Skeletal muscle satellite cell (primary cell): ENCODE measurements at regions not wholly inside any gene's neighbourhood (a gene's known extent, or its start where the extent isn't known, plus 50 kb on each side); places are given as distances from the start of the nearest gene placed in this dataset.
"Not testable (repeated sequence)": the region's sequence is repeated elsewhere in the genome, so short reads cannot be mapped to it uniquely, and the experiment has no call there.

Experiments
- H3K27me3 ChIP-seq: 2 replicates; pipeline ENCODE4 v1.7.0; 2013; ENCODE audit warnings: low read length; ENCODE audit not compliant: control insufficient read depth, insufficient read depth
- H3K36me3 ChIP-seq: 2 replicates; pipeline ENCODE4 v1.7.0; 2013; ENCODE audit warnings: mild to moderate bottlenecking, control low read depth, low read length; ENCODE audit not compliant: insufficient read depth
- H3K4me1 ChIP-seq: 2 replicates; pipeline ENCODE4 v1.7.0; 2013; ENCODE audit warnings: low read length; ENCODE audit not compliant: control insufficient read depth, insufficient read depth
- H3K4me2 ChIP-seq: 2 replicates; pipeline ENCODE4 v1.7.0; 2013; ENCODE audit warnings: mild to moderate bottlenecking, low read length
- H3K4me3 ChIP-seq: 2 replicates; pipeline ENCODE4 v1.7.0; 2013; ENCODE audit warnings: low read length
- H3K9ac ChIP-seq: 2 replicates; pipeline ENCODE4 v1.7.0; 2013; ENCODE audit warnings: mild to moderate bottlenecking, low read depth, low read length, moderate library complexity
- H3K9me3 ChIP-seq: replicated peaks from 2 replicates; pipeline ENCODE4 v1.7.0; 2013; ENCODE audit warnings: mild to moderate bottlenecking, control low read depth, low read length

GRCh38 chr21:9032547-9032946, 1488.8 kb upstream of the TPTE start:
- H3K9ac ChIP-seq, H3K4me1 ChIP-seq, H3K9me3 ChIP-seq, H3K27me3 ChIP-seq, H3K4me3 ChIP-seq, H3K36me3 ChIP-seq, H3K4me2 ChIP-seq: not testable (repeated sequence)

GRCh38 chr21:9033295-9033694, 1488.1 kb upstream of the TPTE start:
- H3K9me3 ChIP-seq, H3K4me2 ChIP-seq, H3K36me3 ChIP-seq, H3K4me1 ChIP-seq, H3K27me3 ChIP-seq, H3K4me3 ChIP-seq, H3K9ac ChIP-seq: not testable (repeated sequence)

- H3K9ac ChIP-seq, H3K4me1 ChIP-seq, H3K4me3 ChIP-seq, H3K9me3 ChIP-seq, H3K27me3 ChIP-seq, H3K4me2 ChIP-seq, H3K36me3 ChIP-seq: not testable (repeated sequence)
These were observed 1486.7 kb upstream of the TPTE start for GRCh38 chr21:9034491-9035200.

GRCh38 chr21:9035225-9035624, 1486.2 kb upstream of the TPTE start:
- not testable (repeated sequence) for H3K36me3 ChIP-seq, H3K9ac ChIP-seq, H3K4me1 ChIP-seq, H3K4me3 ChIP-seq, H3K9me3 ChIP-seq, H3K4me2 ChIP-seq, H3K27me3 ChIP-seq

- not testable (repeated sequence) for H3K27me3 ChIP-seq, H3K4me2 ChIP-seq, H3K4me1 ChIP-seq, H3K9ac ChIP-seq, H3K9me3 ChIP-seq, H3K36me3 ChIP-seq, H3K4me3 ChIP-seq
These were observed 1485.4 kb upstream of the TPTE start for GRCh38 chr21:9035970-9036369.

- not testable (repeated sequence) for H3K4me3 ChIP-seq, H3K9me3 ChIP-seq, H3K4me1 ChIP-seq
These were observed 1484.3 kb upstream of the TPTE start for GRCh38 chr21:9036966-9037587.

GRCh38 chr21:9037588-9038544, 1483.5 kb upstream of the TPTE start:
- H3K9ac ChIP-seq, H3K4me1 ChIP-seq, H3K9me3 ChIP-seq, H3K4me3 ChIP-seq, H3K27me3 ChIP-seq, H3K4me2 ChIP-seq, H3K36me3 ChIP-seq: not testable (repeated sequence)

More at GRCh38 chr21:9036966-9037587, 1484.3 kb upstream of the TPTE start:
- not testable (repeated sequence) for H3K36me3 ChIP-seq, H3K27me3 ChIP-seq, H3K4me2 ChIP-seq, H3K9ac ChIP-seq

GRCh38 chr21:9039520-9040365, 1481.6 kb upstream of the TPTE start:
- not testable (repeated sequence) for H3K4me1 ChIP-seq, H3K9ac ChIP-seq, H3K36me3 ChIP-seq, H3K4me2 ChIP-seq, H3K9me3 ChIP-seq, H3K27me3 ChIP-seq, H3K4me3 ChIP-seq

GRCh38 chr21:9040406-9040805, 1481.0 kb upstream of the TPTE start:
- not testable (repeated sequence) for H3K4me3 ChIP-seq

GRCh38 chr21:9041175-9041948, 1480.0 kb upstream of the TPTE start:
- H3K4me1 ChIP-seq, H3K4me3 ChIP-seq, H3K9ac ChIP-seq, H3K9me3 ChIP-seq, H3K36me3 ChIP-seq, H3K4me2 ChIP-seq, H3K27me3 ChIP-seq: not testable (repeated sequence)

More at GRCh38 chr21:9040406-9040805, 1481.0 kb upstream of the TPTE start:
- H3K4me2 ChIP-seq, H3K9ac ChIP-seq, H3K4me1 ChIP-seq, H3K27me3 ChIP-seq, H3K9me3 ChIP-seq, H3K36me3 ChIP-seq: not testable (repeated sequence)
